Fibroblast of skin of right biceps (primary cell): ENCODE measurements at regions not wholly inside any gene's neighbourhood (a gene's known extent, or its start where the extent isn't known, plus 50 kb on each side); places are given as distances from the start of the nearest gene placed in this dataset.
"Not testable (repeated sequence)": the region's sequence is repeated elsewhere in the genome, so short reads cannot be mapped to it uniquely, and the experiment has no call there.

Source experiments
- DNase-seq: peaks from one replicate; pipeline ENCODE4 v3.0.0-alpha.2; 2013

- DNase-seq: not testable (repeated sequence)
Measured at GRCh38 chr7:84730864-84731263, 456.0 kb downstream of the SEMA3D start.

DNA sequence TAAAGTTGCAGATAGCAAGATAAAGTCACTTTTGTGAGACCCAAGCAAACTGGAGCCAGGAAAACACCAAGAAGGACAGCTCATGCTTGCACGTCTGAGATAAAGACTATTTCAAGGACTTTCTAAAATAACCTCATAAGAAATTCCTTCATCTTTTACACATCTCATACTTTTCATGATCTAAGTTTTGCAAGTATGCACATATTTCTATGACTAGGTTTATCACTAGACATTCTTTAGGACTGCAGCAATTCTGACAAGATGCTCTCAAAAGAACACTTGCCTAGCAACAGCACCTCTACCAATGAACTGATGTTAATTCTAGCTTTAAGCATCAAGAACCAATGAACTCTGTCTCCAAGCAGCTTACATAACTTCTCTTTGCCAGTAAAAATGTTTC is 457.6 kb downstream of the SEMA3D start:
- DNase-seq: peak; percentile 79

DNA sequence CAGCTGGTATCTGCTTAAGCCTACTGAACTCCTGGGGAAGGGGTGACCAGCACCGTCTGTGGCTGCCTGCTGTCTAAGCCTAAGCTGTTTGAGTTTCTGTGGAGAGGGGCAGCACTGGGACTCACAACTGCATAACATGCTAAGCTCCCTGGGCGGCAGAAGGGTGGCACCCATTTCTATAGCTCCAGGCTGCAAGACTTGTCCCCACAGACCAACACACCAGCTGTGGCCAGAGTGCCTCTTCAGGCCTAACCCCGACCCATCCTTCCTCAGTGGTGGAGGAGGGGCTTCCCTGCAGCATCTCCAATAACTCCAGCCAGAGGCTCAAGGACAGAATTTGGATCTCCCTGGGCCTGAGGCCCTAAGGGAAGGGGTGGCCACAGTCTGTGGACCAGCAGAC is 464.1 kb downstream of the SEMA3D start:
- no peak for DNase-seq

- peak; percentile 57 for DNase-seq
Measured at GRCh38 chr7:84722086-84722485, 464.8 kb downstream of the SEMA3D start.

- no peak for DNase-seq
Measured at GRCh38 chr7:84720456-84721097, 466.3 kb downstream of the SEMA3D start.

GRCh38 chr7:84714765-84715164 is 472.1 kb downstream of the SEMA3D start:
- no peak for DNase-seq

DNA sequence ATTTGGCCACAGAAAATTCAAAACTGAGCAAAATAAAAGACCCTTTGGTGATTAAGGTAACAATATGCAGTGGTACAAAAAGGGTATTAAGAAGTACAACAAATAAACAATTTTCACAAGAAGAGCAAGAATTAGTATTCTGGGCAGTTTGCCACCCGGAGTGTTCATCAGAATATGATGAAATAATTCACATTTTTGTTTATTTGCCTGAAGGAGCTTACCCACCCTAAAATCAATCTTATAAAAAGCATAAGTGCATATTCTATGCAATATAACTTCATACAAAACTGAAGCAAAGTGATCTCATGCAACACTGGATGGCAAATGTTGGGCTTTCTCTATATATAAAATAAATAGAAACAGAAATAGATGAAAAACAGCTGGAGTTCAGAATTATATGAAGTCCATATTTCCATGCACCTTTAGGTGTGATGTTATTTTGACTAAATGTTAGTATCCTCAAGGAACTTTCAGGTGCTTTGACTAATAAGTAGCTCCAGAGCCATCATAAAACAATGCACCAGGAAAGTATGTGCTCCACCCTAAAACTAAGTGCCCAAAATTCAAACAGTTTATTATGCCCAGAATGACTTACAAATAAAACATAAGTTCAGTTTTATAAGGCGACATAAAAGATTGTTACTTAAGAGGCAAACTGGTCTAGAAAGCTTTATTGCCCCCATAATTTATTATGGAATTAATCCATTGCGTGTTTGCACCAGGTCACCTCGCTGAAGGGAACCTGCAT is 474.3 kb downstream of the SEMA3D start:
- no peak for DNase-seq

DNA sequence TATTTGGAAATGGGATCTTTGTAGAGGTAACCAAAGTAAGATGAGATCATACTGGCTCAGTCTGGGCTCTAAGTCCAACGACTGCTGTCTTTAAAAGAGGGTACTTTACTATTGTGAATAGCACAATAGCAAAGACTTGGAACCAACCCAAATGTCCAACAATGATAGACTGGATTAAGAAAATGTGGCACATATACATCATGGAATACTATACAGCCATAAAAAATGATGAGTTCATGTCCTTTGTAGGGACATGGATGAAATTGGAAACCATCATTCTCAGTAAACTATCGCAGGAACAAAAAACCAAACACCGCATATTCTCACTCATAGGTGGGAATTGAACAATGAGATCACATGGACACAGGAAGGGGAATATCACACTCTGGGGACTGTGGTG is 476.3 kb downstream of the SEMA3D start:
- DNase-seq: not testable (repeated sequence)

DNA sequence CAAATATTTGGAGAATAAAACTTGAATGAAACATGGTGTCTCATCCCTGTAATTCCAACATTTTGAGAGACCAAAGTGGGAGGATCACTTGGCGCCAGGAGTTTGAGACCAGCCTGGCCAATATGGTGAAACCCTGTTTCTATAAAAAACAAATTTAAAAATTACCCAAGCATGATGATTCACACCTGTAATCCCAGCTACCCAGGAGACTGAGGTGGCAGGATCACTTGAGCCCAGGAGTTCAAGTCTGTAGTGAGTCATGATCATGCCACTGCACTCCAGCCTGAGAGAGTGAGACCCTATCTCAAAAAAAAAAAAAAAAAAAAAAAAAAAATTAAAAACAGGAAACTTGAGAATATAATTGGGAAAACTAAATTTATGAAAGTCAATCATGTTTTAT is 481.1 kb downstream of the SEMA3D start:
- DNase-seq: no peak

- no peak for DNase-seq
Measured at GRCh38 chr7:84705079-84705478, 481.8 kb downstream of the SEMA3D start.

- DNase-seq: no peak
Measured at GRCh38 chr7:84704380-84704779, 482.5 kb downstream of the SEMA3D start.

GRCh38 chr7:84701524-84702306 is 485.1 kb downstream of the SEMA3D start:
- DNase-seq: peak; percentile 89

- DNase-seq: peak; percentile 50
Measured at GRCh38 chr7:84700563-84701370, 486.1 kb downstream of the SEMA3D start.

DNA sequence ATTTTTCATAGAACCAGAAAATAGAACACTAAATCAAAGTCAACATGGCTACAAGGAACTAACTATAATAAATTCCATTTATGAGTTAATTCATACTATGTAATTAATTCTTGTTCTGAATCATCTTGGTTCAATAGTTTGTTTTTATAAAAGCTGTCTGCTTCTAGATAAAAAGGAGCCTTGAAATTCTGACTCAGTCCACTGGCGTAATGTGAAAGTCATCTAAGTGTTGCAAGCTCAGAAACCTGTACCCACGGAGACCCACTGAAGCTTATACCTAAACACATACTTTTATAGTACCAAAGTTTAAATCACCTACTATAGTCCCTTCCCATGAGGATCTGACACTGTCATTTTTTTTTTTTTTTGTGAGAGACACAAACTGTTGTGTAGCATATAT is 489.4 kb downstream of the SEMA3D start:
- peak; percentile 84 for DNase-seq

- peak; percentile 46 for DNase-seq
Measured at GRCh38 chr7:84693483-84693882, 493.4 kb downstream of the SEMA3D start.

GRCh38 chr7:84688671-84689070 is 494.1 kb upstream of the SEMA3A start:
- DNase-seq: peak; percentile 80

DNA sequence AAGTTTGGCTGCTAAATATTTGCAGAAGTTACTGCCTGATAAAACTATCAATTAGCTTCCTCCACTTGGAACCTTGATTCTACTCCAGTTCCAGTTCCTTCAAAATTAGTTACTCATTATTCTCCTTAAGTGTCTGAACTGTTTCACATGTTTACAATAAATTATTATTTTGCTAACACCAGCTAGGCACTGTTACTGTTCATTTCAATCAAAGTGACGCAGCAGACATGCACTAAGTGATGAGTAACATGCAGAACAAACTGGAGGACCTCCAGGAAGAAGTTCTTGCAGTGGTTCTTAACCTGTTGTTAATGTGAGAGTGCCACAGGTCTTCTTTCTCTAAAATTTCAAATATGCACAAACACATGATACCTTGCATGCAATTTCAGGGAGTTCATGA is 491.8 kb upstream of the SEMA3A start:
- DNase-seq: peak; percentile 47

DNA sequence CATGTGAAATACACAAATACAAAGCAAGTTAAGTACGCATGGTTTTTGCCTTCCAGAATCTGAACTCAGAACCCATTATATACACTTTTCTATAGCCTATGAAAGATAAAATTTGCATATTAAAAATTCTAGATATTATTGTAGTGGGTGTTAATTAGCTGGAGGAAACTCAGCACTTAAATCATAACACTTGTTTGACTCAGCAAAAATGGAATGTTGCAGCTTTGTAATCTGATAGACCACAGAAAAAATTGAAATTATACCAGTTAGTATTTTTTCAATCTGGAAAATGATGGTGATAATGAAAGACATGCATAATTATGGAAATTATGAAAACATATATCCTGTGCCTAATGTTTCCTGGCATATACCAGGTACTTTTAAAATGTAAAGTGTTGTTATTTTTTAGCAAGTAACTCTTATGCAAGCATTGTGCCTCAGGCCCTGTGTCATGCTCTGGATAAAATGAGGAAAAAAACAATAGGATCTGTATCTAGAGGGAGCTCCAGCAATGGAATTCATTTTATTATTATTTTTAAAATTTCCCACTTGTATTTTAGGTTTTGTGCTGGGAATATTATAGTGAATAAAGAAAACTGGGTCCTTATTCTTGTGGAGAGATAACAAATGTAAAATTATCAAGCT is 490.4 kb upstream of the SEMA3A start:
- no peak for DNase-seq

- no peak for DNase-seq
Measured at GRCh38 chr7:84682543-84682942, 488.0 kb upstream of the SEMA3A start.

GRCh38 chr7:84678841-84679240 is 484.3 kb upstream of the SEMA3A start:
- DNase-seq: no peak

- DNase-seq: no peak
Measured at GRCh38 chr7:84677117-84677732, 482.6 kb upstream of the SEMA3A start.

DNA sequence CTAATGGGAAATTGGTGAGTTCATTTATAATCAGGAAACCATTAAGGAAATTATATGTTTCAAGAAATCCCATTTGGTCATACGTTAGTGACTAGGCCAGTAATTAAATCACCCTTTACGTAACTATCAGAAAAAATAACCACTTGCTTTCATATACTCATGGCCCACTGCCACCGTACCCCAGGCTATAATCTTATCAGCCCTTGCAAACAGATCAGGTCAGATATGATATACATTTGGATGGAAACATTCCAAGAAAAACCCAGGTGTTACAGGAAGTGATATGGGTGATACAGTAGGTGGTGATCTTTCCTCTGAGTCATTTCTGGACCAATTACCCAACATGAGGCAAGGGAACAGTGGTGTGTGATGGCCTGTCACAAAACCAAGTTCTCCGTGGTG is 481.0 kb upstream of the SEMA3A start:
- DNase-seq: no peak
